DMS114 treated with DMSO at 0.1 percent for 48 hours (cell line): ENCODE measurements at regions not wholly inside any gene's neighbourhood (a gene's known extent, or its start where the extent isn't known, plus 50 kb on each side); places are given as distances from the start of the nearest gene placed in this dataset.
"Not testable (repeated sequence)": the region's sequence is repeated elsewhere in the genome, so short reads cannot be mapped to it uniquely, and the experiment has no call there.

Experiments used
- DNase-seq: peaks from one replicate; lab custom pipeline; 2025; ENCODE audit not compliant: unreplicated experiment; lab: John Stamatoyannopoulos, UW

GRCh38 chr18:77329651-77330050, 80.0 kb downstream of the GALR1 start:
- no peak for DNase-seq

GRCh38 chr18:77334876-77335275, 85.2 kb downstream of the GALR1 start:
- DNase-seq, result no peak

DNA sequence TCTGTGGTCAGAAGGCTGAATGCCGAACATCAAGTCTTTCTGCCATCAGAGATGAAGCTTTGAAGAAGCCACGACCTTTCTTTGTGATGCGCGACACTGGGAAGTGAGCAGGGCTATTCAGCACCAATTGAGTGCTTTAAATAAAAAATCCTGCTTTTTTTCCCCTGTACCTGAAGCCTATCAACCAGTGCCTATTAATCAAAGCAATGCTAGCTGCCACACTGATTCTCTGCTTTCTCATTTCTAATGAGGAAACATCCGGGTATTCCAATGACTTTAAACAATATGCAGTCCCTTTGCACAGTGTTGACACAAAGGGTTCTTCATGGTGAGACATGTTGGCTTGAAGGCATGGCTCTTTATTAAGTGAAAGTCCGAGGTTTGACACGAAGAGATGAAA, 88.0 kb downstream of the GALR1 start:
- no peak for DNase-seq

GRCh38 chr18:77339093-77339492, 89.4 kb downstream of the GALR1 start:
- no peak for DNase-seq

DNA sequence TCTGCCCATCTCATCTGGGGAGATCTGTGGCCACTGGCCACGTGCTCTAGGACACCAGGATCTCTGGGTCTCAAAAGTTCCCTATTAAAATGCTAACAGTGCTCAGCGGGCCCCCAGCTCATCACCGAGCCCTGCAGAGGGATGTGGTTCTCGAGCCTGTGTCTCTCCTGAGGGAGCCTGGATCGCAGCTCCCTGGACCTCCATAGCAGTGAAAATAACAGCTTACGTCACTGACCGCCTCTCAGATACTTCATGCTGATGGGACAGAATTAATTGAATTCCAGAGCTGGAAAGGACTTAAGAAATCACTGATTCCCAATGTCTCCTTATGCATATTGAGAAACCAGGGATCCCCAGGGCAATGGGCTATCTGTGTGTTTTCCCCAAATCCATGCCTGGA, 90.0 kb downstream of the GALR1 start:
- no peak for DNase-seq

DNA sequence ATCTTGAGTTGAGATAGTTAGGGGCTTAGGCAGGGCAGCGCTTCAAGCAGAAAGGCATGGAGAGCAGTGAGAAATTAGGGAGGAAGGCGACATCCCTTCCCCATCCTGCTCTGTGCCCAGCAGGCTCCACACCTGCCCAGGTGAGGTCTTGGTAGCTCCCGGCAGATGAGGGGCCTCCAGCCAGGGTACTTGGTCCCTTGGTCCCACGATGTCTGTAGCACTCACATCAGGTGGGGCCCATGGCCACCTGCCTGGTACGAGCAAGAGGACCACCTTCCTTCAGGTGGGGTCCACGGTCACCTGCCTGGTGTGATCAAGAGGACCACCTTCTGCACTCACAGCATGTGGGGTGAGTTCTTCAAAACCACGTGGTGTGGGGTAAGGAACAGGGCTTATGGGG, 91.2 kb downstream of the GALR1 start:
- no peak for DNase-seq

DNA sequence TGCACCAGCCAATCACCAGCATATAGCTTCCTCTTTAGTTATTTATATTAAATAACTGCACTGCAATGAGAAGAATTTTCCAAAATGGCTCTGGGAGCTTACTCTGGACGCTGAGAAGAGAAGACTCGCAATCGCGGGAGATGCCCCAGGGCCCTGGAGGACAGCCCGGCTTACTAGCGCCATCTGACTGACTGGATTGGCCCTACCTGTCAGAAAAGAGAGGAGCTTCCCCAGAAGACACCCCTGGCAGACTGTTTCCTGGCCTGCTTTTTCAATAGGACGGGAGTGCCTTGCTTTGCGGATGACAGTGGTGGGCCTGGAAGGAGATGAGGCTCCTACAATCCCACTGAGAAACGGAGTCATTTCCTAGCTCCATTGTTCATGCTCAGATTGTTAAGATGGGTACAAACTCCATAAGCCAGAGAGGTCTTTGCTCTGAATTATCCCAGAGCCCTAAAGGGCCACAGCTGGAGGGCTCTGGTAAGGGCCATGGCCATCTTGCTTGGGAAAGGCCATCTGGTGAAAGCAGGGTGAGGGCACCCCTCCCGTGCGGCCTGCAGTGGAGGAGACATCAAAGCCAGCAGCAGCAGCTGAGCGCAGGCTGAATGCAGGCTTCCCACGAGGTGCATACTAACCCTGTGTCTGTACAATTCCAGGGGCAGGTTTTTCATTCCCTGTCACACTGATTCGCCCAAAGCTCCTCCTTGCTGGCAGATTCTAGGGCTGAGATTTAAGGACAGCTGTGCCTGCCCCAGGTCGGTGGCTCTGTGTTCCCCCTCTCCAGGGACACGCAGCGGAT, 92.1 kb downstream of the GALR1 start:
- DNase-seq, result no peak

DNA sequence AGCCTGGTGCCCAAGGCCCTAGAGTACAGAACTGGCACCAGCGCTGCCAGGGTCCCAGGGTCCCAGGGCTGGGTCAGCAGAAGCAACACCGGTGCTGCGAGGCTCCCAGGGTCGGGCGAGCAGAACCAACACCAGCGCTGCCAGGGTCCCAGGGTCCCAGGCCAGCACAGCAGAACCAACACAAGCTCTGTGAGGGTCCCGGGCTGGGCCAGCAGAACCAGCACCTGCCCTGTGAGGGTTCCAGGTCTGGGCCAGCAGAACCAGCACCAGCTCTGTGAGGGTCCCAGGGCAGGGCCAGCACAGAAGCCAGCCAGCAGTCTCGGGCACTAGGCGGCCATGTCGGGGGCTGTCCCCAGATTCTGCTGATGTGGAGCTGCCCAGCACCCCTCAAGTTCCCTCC, 93.1 kb downstream of the GALR1 start:
- DNase-seq, result no peak

GRCh38 chr18:77343846-77344510, 94.3 kb downstream of the GALR1 start:
- DNase-seq, result no peak

DNA sequence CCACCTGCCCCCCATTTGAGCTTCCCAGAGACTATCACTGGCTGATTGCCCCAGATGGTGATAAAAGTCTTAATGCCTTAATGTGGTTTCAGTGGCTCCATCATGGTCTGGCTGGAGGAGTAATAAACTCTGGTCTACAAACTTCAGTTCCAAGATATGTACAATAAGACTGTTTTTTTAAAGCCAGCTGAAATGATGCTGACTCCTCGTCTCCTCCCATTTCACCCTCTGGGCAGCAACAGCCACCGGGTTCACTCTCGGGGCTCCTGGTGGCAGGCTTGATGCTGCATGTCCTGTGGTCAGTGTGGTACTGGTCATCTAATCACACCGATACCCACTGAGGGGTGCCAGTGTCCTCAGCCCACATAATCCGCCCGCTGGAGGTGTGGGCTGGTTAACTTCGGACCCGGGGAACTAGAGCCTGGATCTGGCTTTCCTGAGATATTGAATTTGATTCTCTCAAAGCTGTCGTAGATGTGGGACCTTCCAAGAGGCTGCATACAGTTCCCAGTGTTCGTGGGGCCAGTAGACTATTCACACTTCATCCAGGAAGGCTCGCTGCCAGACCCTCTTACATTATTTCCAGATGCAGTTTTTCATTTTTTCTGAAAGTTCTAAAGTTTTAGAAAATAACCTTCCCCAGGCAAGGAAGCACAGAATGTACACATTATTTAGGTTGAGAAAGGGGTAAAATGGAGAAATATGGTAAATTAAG, 95.3 kb downstream of the GALR1 start:
- DNase-seq, result no peak

DNA sequence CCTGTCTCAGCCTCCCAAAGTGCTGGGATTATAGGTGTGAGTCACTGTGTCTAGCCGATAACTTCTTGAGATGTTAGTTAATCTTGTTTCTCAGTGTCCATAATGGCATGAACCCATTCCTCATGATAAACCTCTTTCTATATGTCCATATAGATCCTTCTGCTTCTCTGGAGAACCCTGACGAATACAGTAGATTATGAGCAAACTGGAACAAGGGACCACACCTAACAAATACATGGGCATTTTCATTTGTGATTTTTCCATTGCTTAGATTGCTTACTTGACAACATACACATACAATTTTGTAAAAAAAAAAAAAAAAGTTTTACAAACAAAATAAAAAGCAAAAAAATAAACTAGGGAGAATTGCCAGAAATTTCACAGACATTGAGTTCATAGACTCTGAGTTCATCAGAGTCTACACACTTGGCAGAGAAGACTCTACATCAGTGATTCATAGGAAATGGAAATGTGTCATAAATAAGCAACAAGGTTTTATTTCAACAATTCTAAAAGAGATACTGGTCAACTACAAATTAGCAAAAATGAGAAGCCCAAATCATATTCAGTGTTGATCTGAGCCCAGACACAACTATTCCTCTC, 96.7 kb downstream of the GALR1 start:
- DNase-seq, result no peak

- DNase-seq, result not testable (repeated sequence)
Measured at GRCh38 chr18:77353349-77353748, 103.7 kb downstream of the GALR1 start.

DNA sequence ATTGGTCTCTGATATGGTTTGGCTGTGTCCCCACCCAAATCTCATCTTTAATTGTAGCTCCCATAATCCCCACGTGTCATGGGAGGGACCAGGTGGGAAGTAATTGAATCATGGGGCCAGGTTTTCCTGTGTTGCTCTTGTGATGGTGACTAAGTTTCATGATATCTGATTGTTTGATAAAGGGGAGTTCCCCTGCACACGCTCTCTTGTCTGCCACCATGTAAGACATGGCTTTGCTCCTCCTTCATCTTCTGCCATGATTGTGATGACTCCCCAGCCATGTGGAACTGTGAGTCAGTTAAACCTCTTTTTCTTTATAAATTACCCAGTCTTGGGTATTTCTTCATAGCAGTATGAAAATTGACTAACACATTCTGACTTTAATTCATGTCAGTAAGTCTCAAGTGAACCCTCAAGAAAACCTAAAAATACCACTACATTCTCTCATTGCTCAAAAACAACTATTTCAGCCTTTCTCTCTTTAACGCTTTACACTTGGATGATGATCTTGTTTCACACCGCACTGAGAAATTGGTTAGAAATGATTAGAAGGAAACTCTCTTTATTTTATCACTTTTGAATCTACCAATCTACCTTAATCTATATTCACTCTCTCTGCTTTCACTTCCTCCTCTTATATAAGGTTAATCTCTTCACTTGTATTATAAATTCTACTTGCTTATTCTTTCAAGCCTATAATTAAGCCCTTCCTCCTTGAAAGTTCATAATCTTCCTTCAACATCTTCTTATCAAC, 110.1 kb downstream of the GALR1 start:
- no peak for DNase-seq

GRCh38 chr18:77360315-77361190, 110.9 kb downstream of the GALR1 start:
- DNase-seq, result no peak

DNA sequence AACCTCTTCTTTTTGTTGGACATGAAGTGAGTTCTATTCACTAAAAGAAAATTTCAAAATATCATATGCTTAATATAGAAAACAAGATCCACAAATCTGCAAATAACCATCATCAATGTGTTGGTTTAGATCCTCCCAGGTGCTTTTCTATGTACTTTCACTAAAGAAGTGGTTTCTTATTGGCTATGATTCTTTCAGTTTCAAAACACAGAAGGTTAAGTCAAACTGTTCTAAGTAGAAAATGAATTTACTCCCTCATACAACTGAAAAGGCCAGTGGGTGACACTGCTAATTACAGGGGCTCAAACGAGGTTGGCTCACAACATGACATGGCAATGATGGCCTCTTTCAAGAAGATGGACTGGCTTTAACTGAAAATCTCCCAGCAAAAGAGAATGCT, 111.7 kb downstream of the GALR1 start:
- no peak for DNase-seq

DNA sequence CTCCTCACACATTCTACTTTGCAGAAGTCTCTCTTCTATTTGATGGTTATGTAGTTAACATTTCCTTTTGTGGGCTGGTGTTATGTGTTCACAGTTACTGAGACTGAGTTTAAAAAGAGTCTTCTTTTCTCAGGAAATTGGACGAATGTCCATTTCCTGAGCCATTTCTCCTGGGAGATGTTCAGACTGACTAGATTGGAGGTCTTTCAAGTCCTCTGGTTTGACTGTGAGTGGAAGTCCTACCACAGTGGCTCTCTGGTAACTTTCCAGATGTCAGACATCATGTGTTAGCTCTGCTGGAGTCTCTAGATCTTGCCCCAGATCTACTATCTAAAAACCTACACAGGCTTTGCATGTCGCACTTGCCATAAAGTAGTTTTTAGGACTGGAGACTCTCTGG, 116.0 kb downstream of the GALR1 start:
- DNase-seq, result no peak

GRCh38 chr18:77366067-77366719, 116.5 kb downstream of the GALR1 start:
- DNase-seq, result no peak

DNA sequence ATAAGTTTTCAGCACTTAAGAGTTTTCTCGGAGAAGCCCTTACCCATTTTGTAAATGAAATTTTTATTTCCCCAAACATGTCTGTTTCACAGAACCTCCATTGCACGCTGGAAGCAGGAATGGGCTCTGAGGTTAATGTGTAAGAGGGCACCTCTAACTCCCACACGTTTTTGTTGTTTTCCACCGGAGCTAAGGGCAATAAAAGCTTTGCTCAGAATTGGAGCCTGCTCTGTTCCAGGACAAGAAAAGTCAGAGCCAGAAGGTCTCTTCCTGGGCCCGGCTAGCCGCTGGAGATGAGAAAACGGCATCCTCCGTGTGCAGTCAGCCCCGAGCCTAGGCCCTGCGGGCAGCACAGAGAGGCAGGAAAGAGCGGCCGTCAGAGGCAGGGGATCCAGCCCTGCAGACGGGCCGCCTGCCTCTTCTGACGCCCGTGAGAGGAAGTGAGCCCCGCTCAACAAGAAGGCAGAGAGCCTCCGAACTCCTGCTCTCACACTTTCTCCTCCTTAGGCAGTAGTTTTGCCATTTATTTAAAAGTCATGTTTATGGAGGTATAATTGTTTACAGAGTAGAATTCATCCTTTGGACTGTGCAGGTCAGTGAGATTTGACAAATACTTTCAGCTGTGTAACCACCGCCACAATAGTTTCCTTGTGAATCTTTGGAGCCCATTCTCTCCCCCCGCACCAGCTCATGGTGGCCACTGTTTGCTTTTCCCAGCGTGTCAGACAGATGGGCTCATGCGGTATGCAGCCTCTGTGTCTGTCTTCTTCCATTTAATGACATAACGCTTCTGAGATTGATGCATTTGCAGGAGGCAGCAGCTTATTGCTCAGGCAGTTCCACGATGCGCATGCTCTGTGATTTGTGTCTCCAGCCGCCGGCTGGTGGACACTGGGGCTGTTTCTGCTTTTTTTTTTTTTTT, 117.3 kb downstream of the GALR1 start:
- no peak for DNase-seq
